ENCODE measurements at regions not wholly inside any gene's neighbourhood (a gene's known extent, or its start where the extent isn't known, plus 50 kb on each side); places are given as distances from the start of the nearest gene placed in this dataset.

GRCh38 chr14:44625098-44625497 is 118.0 kb upstream of the FSCB start:
- no peak for TF ChIP-seq SUZ12 (IDR thresholded peaks at IDR 0.05)
- no peak for TF ChIP-seq CTBP1 (IDR thresholded peaks at IDR 0.05; ENCODE audit: borderline replicate concordance)
- TF ChIP-seq LEF1 (IDR thresholded peaks at IDR 0.05; ENCODE audit: borderline replicate concordance), result no peak
- TF ChIP-seq ZNF384 (IDR thresholded peaks at IDR 0.05), result no peak
- no peak for TF ChIP-seq ARNT (IDR thresholded peaks at IDR 0.05)
- no peak for TF ChIP-seq HDGF (IDR thresholded peaks at IDR 0.05; ENCODE audit: borderline replicate concordance)
- no peak for TF ChIP-seq TARDBP (IDR thresholded peaks at IDR 0.05)
- no peak for TF ChIP-seq FOXA1 (IDR thresholded peaks at IDR 0.05)
- no peak for TF ChIP-seq FOXM1 (IDR thresholded peaks at IDR 0.05; ENCODE audit: borderline replicate concordance)
- TF ChIP-seq SP1 (IDR thresholded peaks at IDR 0.05), result no peak
- TF ChIP-seq ELF4 (IDR thresholded peaks at IDR 0.05), result no peak
- no peak for TF ChIP-seq PKNOX1 (IDR thresholded peaks at IDR 0.05)
- no peak for TF ChIP-seq L3MBTL2 (conservative IDR thresholded peaks at IDR 0.05)

Measured in HEK293T (cell line).